HCT116 (cell line): ENCODE measurements at regions not wholly inside any gene's neighbourhood (a gene's known extent, or its start where the extent isn't known, plus 50 kb on each side); places are given as distances from the start of the nearest gene placed in this dataset.

Experiments used
- ATAC-seq: fragments of 200-7000 bp; cut with Tn5 transposase; 2 replicates; pipeline ENCODE4 v1.9.1; 2020; ENCODE audit warnings: mild to moderate bottlenecking, moderate library complexity
- BruUV-seq: library from RNA; stranded (reverse); fragments of 400-500 nt; replicated peaks from 2 replicates; lab custom pipeline; 2021; lab: Mats Ljungman, UMichigan
- CTCF ChIA-PET: fragments of 300-600 bp; sonication (Branson Sonifier 250); formaldehyde crosslinking; loops from one replicate; lab custom pipeline; 2021; ENCODE audit warnings: antibody characterized with exemption; lab: Charles Lee
- POLR2A ChIA-PET: fragments of 300-600, 350-600 bp; sonication (Branson Sonifier 250); formaldehyde crosslinking; loops from one replicate; lab custom pipeline; 2021; ENCODE audit warnings: antibody characterized with exemption; lab: Charles Lee
- RAD21 ChIA-PET, 2 experiments: fragments of 300-600 bp; sonication (Branson Sonifier 250); formaldehyde crosslinking; loops; one replicate each; lab custom pipeline; 2023; ENCODE audit warnings: low total read pairs in 2 of 2; ENCODE audit not compliant: uncharacterized antibody in 2 of 2, unreplicated experiment in 2 of 2, low non-redundant PET in 1 of 2; lab: Charles Lee
- DNase-seq: peaks from one replicate; pipeline ENCODE4 v3.0.0-alpha.2; 2010; ENCODE audit warnings: low read depth, low spot score
- H2AFZ ChIP-seq: fragments of 200-600 bp; shearing (Covaris generic), sonication (generic); 2 replicates; pipeline ENCODE4 v1.6.1; 2017; ENCODE audit warnings: low read depth, mixed run types, mixed read lengths, antibody characterized with exemption, low read length; ENCODE audit not compliant: poor library complexity, severe bottlenecking
- H3K27ac ChIP-seq: 2 replicates; pipeline ENCODE4 v1.5.1; 2012; ENCODE audit warnings: low read depth, low read length
- H3K27me3 ChIP-seq: fragments of 200-600 bp; sonication (generic); 2 replicates; pipeline ENCODE4 v1.6.1; 2016; ENCODE audit warnings: mixed run types, low read length, mixed read lengths; ENCODE audit not compliant: insufficient read depth
- H3K36me3 ChIP-seq, 2 experiments: fragments of 200-500 bp in 1 of 2; fragments of 200-600 bp in 1 of 2; sonication (Bioruptor generic) in 1 of 2; sonication (generic) in 1 of 2; 2 replicates each; pipeline versions ENCODE4 v1.5.1 to v1.6.1; 2014 to 2016; ENCODE audit warnings: low read length in 2 of 2, inconsistent platforms in 1 of 2, mixed read lengths in 1 of 2, mixed run types in 1 of 2; ENCODE audit not compliant: insufficient read depth in 2 of 2, control insufficient read depth in 1 of 2
- H3K4me1 ChIP-seq, 2 experiments: fragments of 200-600 bp in 1 of 2; sonication (generic) in 1 of 2; 2 replicates each; pipeline versions ENCODE4 v1.5.1 to v1.6.1; 2012 to 2017; ENCODE audit warnings: low read length in 2 of 2, inconsistent platforms in 1 of 2, mild to moderate bottlenecking in 1 of 2, mixed read lengths in 1 of 2, mixed run types in 1 of 2, moderate library complexity in 1 of 2; ENCODE audit not compliant: insufficient read depth in 2 of 2, control insufficient read depth in 1 of 2
- H3K4me2 ChIP-seq: fragments of 200-600 bp; sonication (generic); 2 replicates; pipeline ENCODE4 v1.6.1; 2017; ENCODE audit warnings: mixed run types, low read length, mixed read lengths
- H3K4me3 ChIP-seq, 2 experiments: fragments of 200-600 bp in 1 of 2; sonication (generic) in 1 of 2; replicated peaks in 1 of 2; 2 replicates each; pipeline ENCODE4 v1.5.1; 2011 to 2016; ENCODE audit warnings: low read length in 2 of 2, control low read depth in 1 of 2, low read depth in 1 of 2, mild to moderate bottlenecking in 1 of 2, mixed read lengths in 1 of 2, mixed run types in 1 of 2
- H3K79me2 ChIP-seq: fragments of 200-600 bp; sonication (generic); 2 replicates; pipeline ENCODE4 v1.6.1; 2017; ENCODE audit warnings: mild to moderate bottlenecking, mixed run types, low read length, moderate library complexity, mixed read lengths; ENCODE audit not compliant: insufficient read depth
- H3K9ac ChIP-seq: fragments of 200-600 bp; sonication (generic); 2 replicates; pipeline ENCODE4 v1.6.1; 2016; ENCODE audit warnings: low read length, mixed read lengths
- H3K9me2 ChIP-seq: fragments of 200-600 bp; sonication (generic), shearing (Covaris generic); 2 replicates; pipeline ENCODE4 v1.6.1; 2017; ENCODE audit warnings: mixed run types, mild to moderate bottlenecking, moderate library complexity; ENCODE audit not compliant: insufficient read depth
- H3K9me3 ChIP-seq, 2 experiments: fragments of 200-500 bp in 1 of 2; fragments of 200-600 bp in 1 of 2; sonication (Bioruptor generic) in 1 of 2; sonication (generic) in 1 of 2; 2 replicates each; pipeline ENCODE4 v1.6.1; 2014 to 2017; ENCODE audit warnings: low read length in 2 of 2, mixed read lengths in 2 of 2, inconsistent platforms in 1 of 2, low read depth in 1 of 2, mild to moderate bottlenecking in 1 of 2, mixed run types in 1 of 2, moderate library complexity in 1 of 2; ENCODE audit not compliant: control insufficient read depth in 1 of 2, insufficient read depth in 1 of 2
- H4K20me1 ChIP-seq: fragments of 200-600 bp; sonication (generic), shearing (Covaris generic); 2 replicates; pipeline ENCODE4 v1.6.1; 2017; ENCODE audit warnings: mixed run types, mild to moderate bottlenecking, moderate library complexity; ENCODE audit not compliant: insufficient read depth
- CEBPB ChIP-seq: IDR thresholded peaks from 2 replicates; pipeline ENCODE4 v1.6.1; 2012; ENCODE audit warnings: low read depth
- ELF1 ChIP-seq: IDR thresholded peaks from 2 replicates; pipeline ENCODE4 v1.6.1; 2012; ENCODE audit warnings: low read depth, borderline replicate concordance
- EZH2phosphoT487 ChIP-seq: fragments of 200-600 bp; IDR thresholded peaks from 2 replicates; pipeline ENCODE4 v1.6.1; 2018; ENCODE audit warnings: antibody characterized with exemption, borderline replicate concordance
- FOSL1 ChIP-seq: IDR thresholded peaks from 2 replicates; pipeline ENCODE4 v1.6.1; 2012; ENCODE audit warnings: low read depth
- JUND ChIP-seq: IDR thresholded peaks from 2 replicates; pipeline ENCODE4 v1.6.1; 2012
- POLR2A ChIP-seq: IDR thresholded peaks from 2 replicates; pipeline ENCODE4 v1.7.0; 2011; ENCODE audit warnings: borderline replicate concordance; ENCODE audit not compliant: insufficient read depth, insufficient read length; ENCODE audit errors: extremely low read depth
- POLR2AphosphoS5 ChIP-seq: IDR thresholded peaks from 2 replicates; pipeline ENCODE4 v1.6.1; 2011; ENCODE audit warnings: mild to moderate bottlenecking, low read depth, low read length, moderate library complexity
- RAD21 ChIP-seq: IDR thresholded peaks from 2 replicates; pipeline ENCODE4 v1.6.1; 2012; ENCODE audit warnings: low read depth, mild to moderate bottlenecking
- REST ChIP-seq: IDR thresholded peaks from 2 replicates; pipeline ENCODE4 v1.6.1; 2012; ENCODE audit warnings: low read depth
- SIN3A ChIP-seq: IDR thresholded peaks from 2 replicates; pipeline ENCODE4 v1.6.1; 2012; ENCODE audit warnings: low read depth
- SP1 ChIP-seq: IDR thresholded peaks from 2 replicates; pipeline ENCODE4 v1.6.1; 2012; ENCODE audit warnings: low read depth
- SRF ChIP-seq: IDR thresholded peaks from 2 replicates; pipeline ENCODE4 v1.6.1; 2012; ENCODE audit warnings: low read depth
- ZFX ChIP-seq: fragments of 450-650 bp; IDR thresholded peaks from 2 replicates; pipeline ENCODE4 v1.6.1; 2017
- intact Hi-C: fragments of 100-400 bp; cut with micrococcal nuclease; formaldehyde crosslinking; loops from 2 replicates; pipeline ENCODE4 v1.10.0; 2022
- TF ChIP-seq, protein P1 (sequence below): IDR thresholded peaks from 2 replicates; pipeline ENCODE4 v1.6.1; 2011; ENCODE audit warnings: mild to moderate bottlenecking, low read length, moderate library complexity; ENCODE audit not compliant: insufficient replicate concordance; ENCODE audit errors: extremely low read depth

- ChIA-PET RAD21 (no interaction called here), POLR2A (no interaction called here), CTCF (no interaction called here)
- Histone ChIP-seq H3K4me1 (no peaks in the 10 kb centered on the region), H3K4me3 (no peak overlapping the region), H2AFZ (no peak overlapping the region), H3K9ac (no peak overlapping the region), H3K9me2 (no peaks in the 10 kb centered on the region), H3K79me2 (no peaks in the 10 kb centered on the region), H3K36me3 (no peaks in the 10 kb centered on the region), H3K27me3 (no peaks in the 10 kb centered on the region), H4K20me1 (no peaks in the 10 kb centered on the region), H3K27ac (no peak overlapping the region), H3K9me3 (no peaks in the 10 kb centered on the region), H3K4me2 (no peak overlapping the region)
- no peak for DNase-seq
- no TSS peak for BruUV-seq
- no peak for ATAC-seq
- intact Hi-C loops, result no loop called here
- TF ChIP-seq ZFX, result no peak
- no peak for TF ChIP-seq RAD21
- no peak for TF ChIP-seq REST
- TF ChIP-seq ELF1, result no peak
- no peak for TF ChIP-seq CEBPB
- no peak for TF ChIP-seq EZH2phosphoT487
- no peak for TF ChIP-seq SRF
- no peak for TF ChIP-seq FOSL1
- no peak for TF ChIP-seq SP1
- TF ChIP-seq JUND, result no peak
- TF ChIP-seq, protein P1, sequence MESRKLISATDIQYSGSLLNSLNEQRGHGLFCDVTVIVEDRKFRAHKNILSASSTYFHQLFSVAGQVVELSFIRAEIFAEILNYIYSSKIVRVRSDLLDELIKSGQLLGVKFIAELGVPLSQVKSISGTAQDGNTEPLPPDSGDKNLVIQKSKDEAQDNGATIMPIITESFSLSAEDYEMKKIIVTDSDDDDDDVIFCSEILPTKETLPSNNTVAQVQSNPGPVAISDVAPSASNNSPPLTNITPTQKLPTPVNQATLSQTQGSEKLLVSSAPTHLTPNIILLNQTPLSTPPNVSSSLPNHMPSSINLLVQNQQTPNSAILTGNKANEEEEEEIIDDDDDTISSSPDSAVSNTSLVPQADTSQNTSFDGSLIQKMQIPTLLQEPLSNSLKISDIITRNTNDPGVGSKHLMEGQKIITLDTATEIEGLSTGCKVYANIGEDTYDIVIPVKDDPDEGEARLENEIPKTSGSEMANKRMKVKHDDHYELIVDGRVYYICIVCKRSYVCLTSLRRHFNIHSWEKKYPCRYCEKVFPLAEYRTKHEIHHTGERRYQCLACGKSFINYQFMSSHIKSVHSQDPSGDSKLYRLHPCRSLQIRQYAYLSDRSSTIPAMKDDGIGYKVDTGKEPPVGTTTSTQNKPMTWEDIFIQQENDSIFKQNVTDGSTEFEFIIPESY, result no peak
- no peak for TF ChIP-seq POLR2A
- no peak for TF ChIP-seq POLR2AphosphoS5
- no peak for TF ChIP-seq SIN3A
Measured at GRCh38 chrX:10828640-10829039, 208.3 kb upstream of the MID1 start.
